ENCODE measurements at regions not wholly inside any gene's neighbourhood (a gene's known extent, or its start where the extent isn't known, plus 50 kb on each side); places are given as distances from the start of the nearest gene placed in this dataset.

DNA sequence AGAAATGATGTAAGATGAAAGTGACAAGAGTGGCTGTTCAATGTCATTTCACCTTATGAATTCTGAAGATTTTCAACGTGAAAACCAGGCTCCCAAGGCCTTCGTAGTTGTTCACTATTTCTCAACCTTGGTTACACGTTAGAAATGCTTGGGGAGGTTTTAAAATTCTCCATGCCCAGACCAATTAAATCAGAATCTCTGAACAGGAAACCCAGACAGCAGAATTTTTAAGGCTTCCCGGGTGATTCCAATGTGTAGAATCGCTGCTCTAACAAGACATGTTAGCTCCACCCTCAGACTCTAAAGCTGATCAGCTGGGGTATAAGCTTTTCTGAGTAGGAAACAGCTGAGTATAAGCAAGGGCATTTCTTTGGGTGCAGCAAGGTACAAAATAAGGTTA lies 160.4 kb upstream of the TET2 start:
- TF ChIP-seq NFIC (IDR thresholded peaks at IDR 0.05) (no peak), TAF1 (IDR thresholded peaks at IDR 0.05; ENCODE audit: low read depth) (no peak), TEAD4 (IDR thresholded peaks at IDR 0.05) (no peak), CREB1 (IDR thresholded peaks at IDR 0.05; ENCODE audit: low read depth) (no peak), RAD21 (IDR thresholded peaks at IDR 0.05; ENCODE audit: low read depth) (no peak), EP300 (IDR thresholded peaks at IDR 0.05; ENCODE audit: borderline replicate concordance) (no peak), ZBTB7A (IDR thresholded peaks at IDR 0.05; ENCODE audit: low read depth) (no peak), EGR1 (IDR thresholded peaks at IDR 0.05) (no peak), TCF12 (IDR thresholded peaks at IDR 0.05; ENCODE audit: low read depth) (no peak), FOXM1 (IDR thresholded peaks at IDR 0.05; ENCODE audit: borderline replicate concordance, low read depth) (no peak), CEBPB (IDR thresholded peaks at IDR 0.05) (no peak)
- TF ChIP-seq, protein P1, sequence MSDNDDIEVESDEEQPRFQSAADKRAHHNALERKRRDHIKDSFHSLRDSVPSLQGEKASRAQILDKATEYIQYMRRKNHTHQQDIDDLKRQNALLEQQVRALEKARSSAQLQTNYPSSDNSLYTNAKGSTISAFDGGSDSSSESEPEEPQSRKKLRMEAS (IDR thresholded peaks at IDR 0.05), result no peak

DNA sequence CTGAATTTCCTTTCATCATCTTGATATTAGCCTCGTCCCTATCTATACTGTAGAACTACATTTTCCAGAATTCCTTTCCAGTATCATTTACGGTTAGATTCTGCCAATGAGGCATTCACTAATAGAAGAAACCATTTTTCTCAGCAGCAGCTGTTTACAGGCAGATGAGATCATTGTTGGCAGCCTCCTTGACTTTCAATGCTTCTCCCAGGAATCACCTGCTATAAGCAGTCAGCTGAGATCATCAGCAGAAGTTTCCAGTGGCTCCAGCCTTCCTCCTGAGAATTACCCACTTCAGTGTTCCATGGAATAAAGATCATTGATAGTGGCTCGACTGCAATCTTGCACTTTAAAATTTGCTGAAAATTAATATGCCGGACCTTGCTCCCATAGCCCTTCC lies 157.3 kb upstream of the TET2 start:
- TF ChIP-seq CEBPB (IDR thresholded peaks at IDR 0.05), result no peak
- TF ChIP-seq, protein P2, sequence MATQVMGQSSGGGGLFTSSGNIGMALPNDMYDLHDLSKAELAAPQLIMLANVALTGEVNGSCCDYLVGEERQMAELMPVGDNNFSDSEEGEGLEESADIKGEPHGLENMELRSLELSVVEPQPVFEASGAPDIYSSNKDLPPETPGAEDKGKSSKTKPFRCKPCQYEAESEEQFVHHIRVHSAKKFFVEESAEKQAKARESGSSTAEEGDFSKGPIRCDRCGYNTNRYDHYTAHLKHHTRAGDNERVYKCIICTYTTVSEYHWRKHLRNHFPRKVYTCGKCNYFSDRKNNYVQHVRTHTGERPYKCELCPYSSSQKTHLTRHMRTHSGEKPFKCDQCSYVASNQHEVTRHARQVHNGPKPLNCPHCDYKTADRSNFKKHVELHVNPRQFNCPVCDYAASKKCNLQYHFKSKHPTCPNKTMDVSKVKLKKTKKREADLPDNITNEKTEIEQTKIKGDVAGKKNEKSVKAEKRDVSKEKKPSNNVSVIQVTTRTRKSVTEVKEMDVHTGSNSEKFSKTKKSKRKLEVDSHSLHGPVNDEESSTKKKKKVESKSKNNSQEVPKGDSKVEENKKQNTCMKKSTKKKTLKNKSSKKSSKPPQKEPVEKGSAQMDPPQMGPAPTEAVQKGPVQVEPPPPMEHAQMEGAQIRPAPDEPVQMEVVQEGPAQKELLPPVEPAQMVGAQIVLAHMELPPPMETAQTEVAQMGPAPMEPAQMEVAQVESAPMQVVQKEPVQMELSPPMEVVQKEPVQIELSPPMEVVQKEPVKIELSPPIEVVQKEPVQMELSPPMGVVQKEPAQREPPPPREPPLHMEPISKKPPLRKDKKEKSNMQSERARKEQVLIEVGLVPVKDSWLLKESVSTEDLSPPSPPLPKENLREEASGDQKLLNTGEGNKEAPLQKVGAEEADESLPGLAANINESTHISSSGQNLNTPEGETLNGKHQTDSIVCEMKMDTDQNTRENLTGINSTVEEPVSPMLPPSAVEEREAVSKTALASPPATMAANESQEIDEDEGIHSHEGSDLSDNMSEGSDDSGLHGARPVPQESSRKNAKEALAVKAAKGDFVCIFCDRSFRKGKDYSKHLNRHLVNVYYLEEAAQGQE (IDR thresholded peaks at IDR 0.05; ENCODE audit: low read depth), result no peak
- TF ChIP-seq FOXM1 (IDR thresholded peaks at IDR 0.05; ENCODE audit: borderline replicate concordance, low read depth), result no peak
- TF ChIP-seq TAF1 (IDR thresholded peaks at IDR 0.05; ENCODE audit: low read depth), result no peak
- peak; percentile 58 for TF ChIP-seq NFIC (IDR thresholded peaks at IDR 0.05)
- TF ChIP-seq YY1 (IDR thresholded peaks at IDR 0.05; ENCODE audit: low read depth), result no peak
- TF ChIP-seq, protein P1 (IDR thresholded peaks at IDR 0.05), result no peak
- TF ChIP-seq, protein P3, sequence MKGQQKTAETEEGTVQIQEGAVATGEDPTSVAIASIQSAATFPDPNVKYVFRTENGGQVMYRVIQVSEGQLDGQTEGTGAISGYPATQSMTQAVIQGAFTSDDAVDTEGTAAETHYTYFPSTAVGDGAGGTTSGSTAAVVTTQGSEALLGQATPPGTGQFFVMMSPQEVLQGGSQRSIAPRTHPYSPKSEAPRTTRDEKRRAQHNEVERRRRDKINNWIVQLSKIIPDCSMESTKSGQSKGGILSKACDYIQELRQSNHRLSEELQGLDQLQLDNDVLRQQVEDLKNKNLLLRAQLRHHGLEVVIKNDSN (IDR thresholded peaks at IDR 0.05), result no peak
- no peak for TF ChIP-seq TEAD4 (IDR thresholded peaks at IDR 0.05)

DNA sequence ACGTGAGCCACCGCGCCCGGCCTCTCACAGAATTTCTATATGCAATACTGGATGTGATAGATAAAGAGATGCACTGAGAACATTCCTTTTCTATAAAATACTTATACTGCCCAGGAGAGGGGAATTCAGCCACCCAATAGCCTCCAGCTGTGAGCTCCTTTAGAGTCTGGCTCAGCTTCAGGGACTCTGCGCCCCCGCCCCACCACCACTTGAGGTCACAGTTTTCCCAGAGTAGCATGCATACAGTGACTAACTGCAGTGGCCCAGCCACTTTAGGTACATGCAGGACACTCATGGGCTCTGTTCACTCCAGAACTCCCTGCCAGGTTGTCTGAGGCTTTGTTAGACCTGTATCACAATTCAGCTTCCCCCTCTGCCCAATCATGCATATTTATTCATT lies 144.4 kb upstream of the TET2 start:
- TF ChIP-seq EGR1 (IDR thresholded peaks at IDR 0.05) (no peak), TAF1 (IDR thresholded peaks at IDR 0.05; ENCODE audit: low read depth) (no peak), RAD21 (IDR thresholded peaks at IDR 0.05; ENCODE audit: low read depth) (peak; percentile 13), EP300 (IDR thresholded peaks at IDR 0.05; ENCODE audit: borderline replicate concordance) (no peak), CREB1 (IDR thresholded peaks at IDR 0.05; ENCODE audit: low read depth) (no peak), TCF12 (IDR thresholded peaks at IDR 0.05; ENCODE audit: low read depth) (no peak)
- TF ChIP-seq, protein P1 (IDR thresholded peaks at IDR 0.05), result no peak
- TF ChIP-seq, protein P3 (IDR thresholded peaks at IDR 0.05), result no peak

DNA sequence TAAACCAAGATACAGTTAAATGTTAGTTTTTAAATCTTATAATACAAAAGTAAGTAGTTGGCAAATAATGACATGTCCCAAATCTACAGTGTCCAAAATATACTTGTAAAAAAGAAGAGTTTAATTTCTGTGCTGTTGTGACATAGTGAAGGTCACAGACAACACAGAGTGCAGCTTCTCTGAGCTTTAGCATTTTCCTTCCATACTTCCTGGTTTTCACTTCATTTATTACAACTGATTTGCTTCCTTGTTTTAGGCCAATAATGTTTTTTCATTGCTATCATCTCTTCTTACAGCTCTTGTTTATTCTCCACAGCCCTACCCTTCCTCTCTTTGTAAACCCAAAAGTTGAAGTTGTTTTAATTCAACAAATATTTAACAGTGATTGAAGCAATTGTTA lies 132.4 kb upstream of the TET2 start:
- no peak for TF ChIP-seq TEAD4 (IDR thresholded peaks at IDR 0.05)
- no peak for TF ChIP-seq YY1 (IDR thresholded peaks at IDR 0.05; ENCODE audit: low read depth)
- TF ChIP-seq ZBTB7A (IDR thresholded peaks at IDR 0.05; ENCODE audit: low read depth), result no peak
- TF ChIP-seq CEBPB (IDR thresholded peaks at IDR 0.05), result no peak
- TF ChIP-seq CREB1 (IDR thresholded peaks at IDR 0.05; ENCODE audit: low read depth), result no peak
- no peak for TF ChIP-seq FOXM1 (IDR thresholded peaks at IDR 0.05; ENCODE audit: borderline replicate concordance, low read depth)

DNA sequence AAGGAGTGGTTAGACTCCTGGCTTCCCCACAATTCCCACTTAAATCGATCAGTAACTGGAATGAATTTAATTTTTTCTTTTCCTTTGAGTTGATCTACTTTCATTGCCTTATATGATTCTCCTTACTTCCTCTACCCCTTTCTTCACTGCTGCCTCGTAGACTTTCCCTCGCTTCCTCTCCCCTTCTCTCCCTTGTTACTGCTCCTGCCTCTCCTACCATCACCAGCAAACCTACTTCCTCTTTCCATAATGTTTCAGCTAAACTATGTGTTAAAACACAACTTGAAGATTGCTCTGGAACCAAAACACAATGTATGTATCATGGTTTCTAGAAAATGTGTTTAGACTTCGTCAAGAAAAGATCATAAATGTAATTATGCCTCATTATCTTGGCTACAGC lies 132.0 kb upstream of the TET2 start:
- TF ChIP-seq YY1 (IDR thresholded peaks at IDR 0.05; ENCODE audit: low read depth) (no peak), NFIC (IDR thresholded peaks at IDR 0.05) (no peak), CEBPB (IDR thresholded peaks at IDR 0.05) (no peak), FOXM1 (IDR thresholded peaks at IDR 0.05; ENCODE audit: borderline replicate concordance, low read depth) (no peak), RAD21 (IDR thresholded peaks at IDR 0.05; ENCODE audit: low read depth) (no peak), CREB1 (IDR thresholded peaks at IDR 0.05; ENCODE audit: low read depth) (no peak), TCF12 (IDR thresholded peaks at IDR 0.05; ENCODE audit: low read depth) (no peak), EP300 (IDR thresholded peaks at IDR 0.05; ENCODE audit: borderline replicate concordance) (no peak), ZBTB7A (IDR thresholded peaks at IDR 0.05; ENCODE audit: low read depth) (no peak), EGR1 (IDR thresholded peaks at IDR 0.05) (no peak), TEAD4 (IDR thresholded peaks at IDR 0.05) (no peak)
- TF ChIP-seq, protein P2 (IDR thresholded peaks at IDR 0.05; ENCODE audit: low read depth), result no peak

DNA sequence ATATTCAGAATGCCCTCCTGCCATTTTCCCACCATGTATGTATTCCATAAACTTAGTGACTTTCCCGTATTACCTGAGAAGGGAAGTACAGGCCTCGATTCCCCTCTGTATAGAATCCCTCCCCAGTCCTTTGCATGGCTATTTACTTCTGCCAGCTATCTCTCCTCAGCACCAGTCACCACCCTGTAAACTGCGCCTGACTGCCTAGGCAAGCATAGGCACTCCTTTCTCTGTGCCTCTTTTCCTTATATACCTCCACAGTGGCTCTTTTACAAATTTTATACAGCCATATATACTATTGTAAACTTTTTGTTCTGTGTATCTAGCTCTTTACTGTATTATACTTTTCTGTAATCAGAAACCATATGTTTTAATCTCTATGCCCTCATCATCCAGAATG lies 130.9 kb upstream of the TET2 start:
- no peak for TF ChIP-seq NFIC (IDR thresholded peaks at IDR 0.05)
- TF ChIP-seq TEAD4 (IDR thresholded peaks at IDR 0.05), result no peak
- TF ChIP-seq EGR1 (IDR thresholded peaks at IDR 0.05), result no peak
- TF ChIP-seq, protein P1 (IDR thresholded peaks at IDR 0.05), result no peak
- no peak for TF ChIP-seq TCF12 (IDR thresholded peaks at IDR 0.05; ENCODE audit: low read depth)
- TF ChIP-seq YY1 (IDR thresholded peaks at IDR 0.05; ENCODE audit: low read depth), result no peak
- TF ChIP-seq, protein P3 (IDR thresholded peaks at IDR 0.05), result no peak
- TF ChIP-seq ZBTB7A (IDR thresholded peaks at IDR 0.05; ENCODE audit: low read depth), result no peak
- no peak for TF ChIP-seq TAF1 (IDR thresholded peaks at IDR 0.05; ENCODE audit: low read depth)
- no peak for TF ChIP-seq RAD21 (IDR thresholded peaks at IDR 0.05; ENCODE audit: low read depth)
- TF ChIP-seq, protein P2 (IDR thresholded peaks at IDR 0.05; ENCODE audit: low read depth), result no peak
- TF ChIP-seq EP300 (IDR thresholded peaks at IDR 0.05; ENCODE audit: borderline replicate concordance), result no peak
- no peak for TF ChIP-seq CEBPB (IDR thresholded peaks at IDR 0.05)
- no peak for TF ChIP-seq FOXM1 (IDR thresholded peaks at IDR 0.05; ENCODE audit: borderline replicate concordance, low read depth)
- no peak for TF ChIP-seq CREB1 (IDR thresholded peaks at IDR 0.05; ENCODE audit: low read depth)

All from Ishikawa (cell line).